SK-N-SH (cell line): ENCODE measurements at regions not wholly inside any gene's neighbourhood (a gene's known extent, or its start where the extent isn't known, plus 50 kb on each side); places are given as distances from the start of the nearest gene placed in this dataset.
A peak's percentile ranks its signal among the peaks of the same experiment; 100 is the strongest.

Source experiments
- CTCF ChIA-PET: fragments of 300-600, 350-600 bp; formaldehyde crosslinking; extraction: SDS; loops from one replicate; lab custom pipeline; 2021; lab: Yijun Ruan, JAX
- POLR2A ChIA-PET: fragments of 350-600 bp; sonication (Branson Sonifier 250); formaldehyde crosslinking; extraction: SDS; loops from one replicate; lab custom pipeline; 2020; ENCODE audit warnings: antibody characterized with exemption, inconsistent platforms; lab: Yijun Ruan, JAX
- DNase-seq: peaks from one replicate; pipeline ENCODE4 v3.0.0; 2012
- H2AFZ ChIP-seq: fragments of 200-600 bp; sonication (generic); 2 replicates; pipeline ENCODE4 v1.8.1; 2016; ENCODE audit warnings: antibody characterized with exemption, mild to moderate bottlenecking, low read depth
- H3F3A ChIP-seq: fragments of 200-600 bp; sonication (generic); replicated peaks from 2 replicates; pipeline ENCODE3; 2016; ENCODE audit warnings: antibody characterized with exemption, mild to moderate bottlenecking; ENCODE audit not compliant: insufficient read depth
- H3K27ac ChIP-seq, 2 experiments: fragments of 200-500 bp in 1 of 2; fragments of 200-600 bp in 1 of 2; sonication (Bioruptor generic) in 1 of 2; sonication (generic), shearing (Covaris generic) in 1 of 2; 2 replicates each; pipeline versions ENCODE4 v1.5.1 to v1.6.1; 2014 to 2016; ENCODE audit warnings: low read depth in 2 of 2, inconsistent platforms in 1 of 2, low read length in 1 of 2, mild to moderate bottlenecking in 1 of 2, mixed read lengths in 1 of 2
- H3K27me3 ChIP-seq: fragments of 200-600 bp; sonication (generic), shearing (Covaris generic); 2 replicates; pipeline ENCODE4 v1.6.1; 2016; ENCODE audit warnings: mixed run types; ENCODE audit not compliant: insufficient read depth
- H3K36me3 ChIP-seq, 2 experiments: fragments of 200-500 bp in 1 of 2; fragments of 200-600 bp in 1 of 2; sonication (Bioruptor generic) in 1 of 2; sonication (generic) in 1 of 2; replicated peaks in 1 of 2; 2 replicates each; pipeline versions ENCODE3 to v1.5.1; 2014 to 2016; ENCODE audit warnings: low read length in 1 of 2, mild to moderate bottlenecking in 1 of 2; ENCODE audit not compliant: insufficient read depth in 2 of 2, control insufficient read depth in 1 of 2
- H3K4me1 ChIP-seq, 2 experiments: fragments of 200-500 bp in 1 of 2; fragments of 200-600 bp in 1 of 2; sonication (Bioruptor generic) in 1 of 2; sonication (generic), shearing (Covaris generic) in 1 of 2; 2 replicates each; pipeline versions ENCODE4 v1.5.1 to v1.6.1; 2014 to 2016; ENCODE audit warnings: low read depth in 1 of 2, low read length in 1 of 2, mixed run types in 1 of 2; ENCODE audit not compliant: insufficient read depth in 2 of 2, control insufficient read depth in 1 of 2
- H3K4me2 ChIP-seq: fragments of 200-600 bp; sonication (generic), shearing (Covaris generic); 2 replicates; pipeline ENCODE4 v1.6.1; 2017; ENCODE audit warnings: mixed run types
- H3K4me3 ChIP-seq, 2 experiments: fragments of 200-500 bp in 1 of 2; fragments of 200-600 bp in 1 of 2; sonication (Bioruptor generic) in 1 of 2; sonication (generic), shearing (Covaris generic) in 1 of 2; 2 replicates each; pipeline versions ENCODE4 v1.5.1 to v1.8.1; 2014 to 2016; ENCODE audit warnings: low read depth in 2 of 2, inconsistent platforms in 1 of 2, low read length in 1 of 2, mild to moderate bottlenecking in 1 of 2, mixed read lengths in 1 of 2, moderate library complexity in 1 of 2
- H3K79me2 ChIP-seq: fragments of 200-600 bp; sonication (generic); 2 replicates; pipeline ENCODE4 v1.8.1; 2017; ENCODE audit warnings: mild to moderate bottlenecking; ENCODE audit not compliant: insufficient read depth
- H3K9ac ChIP-seq: fragments of 200-600 bp; sonication (generic); 2 replicates; pipeline ENCODE4 v1.6.1; 2017; ENCODE audit warnings: mixed run types
- H3K9me2 ChIP-seq: fragments of 200-600 bp; sonication (generic); 2 replicates; pipeline ENCODE4 v1.6.1; 2017; ENCODE audit warnings: mixed run types
- H3K9me3 ChIP-seq: fragments of 200-600 bp; sonication (generic); 2 replicates; pipeline ENCODE4 v1.6.1; 2017; ENCODE audit warnings: mixed run types, mild to moderate bottlenecking, moderate library complexity
- H4K20me1 ChIP-seq: fragments of 200-600 bp; sonication (generic); 2 replicates; pipeline ENCODE4 v1.6.1; 2017; ENCODE audit warnings: mild to moderate bottlenecking, mixed run types; ENCODE audit not compliant: insufficient read depth
- FOXM1 ChIP-seq: IDR thresholded peaks from 2 replicates; pipeline ENCODE4 v1.4.0; 2012; ENCODE audit warnings: low read depth, mild to moderate bottlenecking
- MAX ChIP-seq: IDR thresholded peaks from 2 replicates; pipeline ENCODE4 v1.4.0; 2012; ENCODE audit warnings: low read depth
- MXI1 ChIP-seq: IDR thresholded peaks from 2 replicates; pipeline ENCODE4 v1.6.1; 2012; ENCODE audit warnings: mild to moderate bottlenecking, low read depth, low read length, improper control_type of control experiment
- POLR2AphosphoS5 ChIP-seq: IDR thresholded peaks from 2 replicates; pipeline ENCODE4 v1.6.1; 2012; ENCODE audit warnings: low read depth, low read length
- RAD21 ChIP-seq: IDR thresholded peaks from 2 replicates; pipeline ENCODE4 v1.6.1; 2012; ENCODE audit warnings: mild to moderate bottlenecking, low read length
- RFX5 ChIP-seq: IDR thresholded peaks from 2 replicates; pipeline ENCODE4 v1.6.1; 2012; ENCODE audit warnings: mild to moderate bottlenecking, improper control_type of control experiment, low read length
- TAF1 ChIP-seq: IDR thresholded peaks from 2 replicates; pipeline ENCODE4 v1.6.1; 2012; ENCODE audit warnings: low read depth, mild to moderate bottlenecking, low read length, moderate library complexity, borderline replicate concordance
- TCF12 ChIP-seq: IDR thresholded peaks from 2 replicates; pipeline ENCODE4 v1.4.0; 2012
- TEAD4 ChIP-seq: IDR thresholded peaks from 2 replicates; pipeline ENCODE4 v1.4.0; 2012; ENCODE audit warnings: mild to moderate bottlenecking, borderline replicate concordance; ENCODE audit not compliant: insufficient read depth
- YY1 ChIP-seq: IDR thresholded peaks from 2 replicates; pipeline ENCODE4 v1.4.0; 2012; ENCODE audit warnings: low read depth, mild to moderate bottlenecking
- WGBS: methylation state at CpG from one replicate; pipeline ENCODE4 v1.1.6; 2017; ENCODE audit warnings: low lambda C conversion rate; 5-methylcytosine and 5-hydroxymethylcytosine counted together
- TF ChIP-seq, protein P1 (sequence below): IDR thresholded peaks from 2 replicates; pipeline ENCODE4 v1.4.0; 2012; ENCODE audit warnings: low read depth, borderline replicate concordance
- TF ChIP-seq, protein P2 (sequence below): IDR thresholded peaks from 2 replicates; pipeline ENCODE4 v1.6.1; 2012; ENCODE audit warnings: mild to moderate bottlenecking, low read depth, low read length, moderate library complexity

DNA sequence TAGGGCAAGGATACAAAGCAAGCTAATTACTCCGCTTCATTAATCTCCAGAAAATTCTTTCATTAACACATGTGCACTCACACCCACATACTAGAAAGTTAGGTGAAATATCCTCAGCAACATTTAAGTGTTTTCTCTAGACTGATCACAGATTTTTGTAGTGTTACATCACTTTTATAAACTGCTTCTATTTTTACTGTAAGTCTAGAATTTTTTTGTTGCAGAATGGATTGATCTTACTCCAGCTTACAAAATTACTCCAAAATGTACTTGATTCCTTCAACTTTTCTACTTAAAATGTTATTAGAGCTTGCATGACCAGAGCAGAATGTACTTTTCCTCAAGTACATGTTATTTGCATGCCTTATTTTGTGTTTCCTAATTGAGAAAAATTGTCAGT is 2325.2 kb downstream of the PCDH7 start:
- H3K9ac ChIP-seq: no peak overlapping the region
- H3K4me3 ChIP-seq: no peak overlapping the region
- H3K27ac ChIP-seq: no peak overlapping the region
- no peaks in the 10 kb centered on the region for H3K36me3 ChIP-seq
- POLR2A ChIA-PET: no interaction called here
- H3K4me2 ChIP-seq: no peak overlapping the region
- H3K27me3 ChIP-seq: peaks cover 4% of the 10 kb centered on the region; the same call in 1 of the 2 replicates
- H3K79me2 ChIP-seq: no peaks in the 10 kb centered on the region
- H3K9me3 ChIP-seq: no peaks in the 10 kb centered on the region
- CTCF ChIA-PET: interaction anchor here (1.6 kb wide), 1 partner anchor 16 kb away, joined by 6 read pairs; no protein-coding TSS in a partner anchor
- no peaks in the 10 kb centered on the region for H3K9me2 ChIP-seq
- H3F3A ChIP-seq: no peaks in the 10 kb centered on the region
- TF ChIP-seq MAX: no peak
- no peak for TF ChIP-seq TEAD4
- TF ChIP-seq, all 33 proteins: peak for 0
- Histone ChIP-seq H2AFZ (no peak overlapping the region), H4K20me1 (no peaks in the 10 kb centered on the region), H3K4me1 (no peaks in the 10 kb centered on the region)
- DNase-seq: no peak
- WGBS: 68% methylated on average over 1 of the region's 1 CpG

DNA sequence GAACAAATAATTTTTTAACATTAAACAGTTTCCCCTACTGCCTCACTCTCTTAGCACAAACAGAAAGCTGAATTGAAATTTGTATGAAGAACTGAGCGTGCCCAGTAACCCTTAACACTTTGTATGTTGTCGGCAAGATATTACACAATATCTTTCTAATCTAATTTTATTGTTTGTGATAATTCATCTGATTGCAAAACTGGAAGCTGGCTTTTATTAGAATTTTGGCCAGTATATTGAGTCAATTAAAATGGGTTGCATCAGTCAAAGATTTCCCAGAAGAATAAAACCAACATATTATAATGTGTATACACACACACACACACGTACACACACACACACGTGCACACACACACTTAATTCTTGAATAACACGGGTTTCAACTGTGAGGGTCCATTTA is 2332.1 kb downstream of the PCDH7 start:
- Histone ChIP-seq H4K20me1 (no peaks in the 10 kb centered on the region), H3K4me2 (peak overlapping the region; percentile 30; the same call in 1 of the 2 replicates), H3K27ac (no peak overlapping the region), H3K4me1 (no peaks in the 10 kb centered on the region), H3K9ac (no peak overlapping the region), H3K9me2 (no peaks in the 10 kb centered on the region), H3F3A (no peaks in the 10 kb centered on the region), H2AFZ (peak overlapping the region; percentile 61; the same call in 1 of the 2 replicates), H3K4me3 (no peak overlapping the region; a peak in 1 of 4 replicates), H3K9me3 (no peaks in the 10 kb centered on the region), H3K79me2 (no peaks in the 10 kb centered on the region), H3K36me3 (no peaks in the 10 kb centered on the region)
- CTCF ChIA-PET: interaction anchor here (3.5 kb wide), 1 partner anchor 9 kb away, joined by 24 read pairs; no protein-coding TSS in a partner anchor
- DNase-seq: no peak
- TF ChIP-seq POLR2AphosphoS5: no peak
- no peak for TF ChIP-seq TCF12
- TF ChIP-seq, protein P1, sequence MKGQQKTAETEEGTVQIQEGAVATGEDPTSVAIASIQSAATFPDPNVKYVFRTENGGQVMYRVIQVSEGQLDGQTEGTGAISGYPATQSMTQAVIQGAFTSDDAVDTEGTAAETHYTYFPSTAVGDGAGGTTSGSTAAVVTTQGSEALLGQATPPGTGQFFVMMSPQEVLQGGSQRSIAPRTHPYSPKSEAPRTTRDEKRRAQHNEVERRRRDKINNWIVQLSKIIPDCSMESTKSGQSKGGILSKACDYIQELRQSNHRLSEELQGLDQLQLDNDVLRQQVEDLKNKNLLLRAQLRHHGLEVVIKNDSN: no peak
- no peak for TF ChIP-seq RAD21
- TF ChIP-seq MXI1: no peak
- TF ChIP-seq TAF1: no peak
- TF ChIP-seq RFX5: no peak
- TF ChIP-seq MAX: no peak
- no peak for TF ChIP-seq YY1
- no peak for TF ChIP-seq FOXM1
- no peak for TF ChIP-seq TEAD4
- TF ChIP-seq, protein P2, sequence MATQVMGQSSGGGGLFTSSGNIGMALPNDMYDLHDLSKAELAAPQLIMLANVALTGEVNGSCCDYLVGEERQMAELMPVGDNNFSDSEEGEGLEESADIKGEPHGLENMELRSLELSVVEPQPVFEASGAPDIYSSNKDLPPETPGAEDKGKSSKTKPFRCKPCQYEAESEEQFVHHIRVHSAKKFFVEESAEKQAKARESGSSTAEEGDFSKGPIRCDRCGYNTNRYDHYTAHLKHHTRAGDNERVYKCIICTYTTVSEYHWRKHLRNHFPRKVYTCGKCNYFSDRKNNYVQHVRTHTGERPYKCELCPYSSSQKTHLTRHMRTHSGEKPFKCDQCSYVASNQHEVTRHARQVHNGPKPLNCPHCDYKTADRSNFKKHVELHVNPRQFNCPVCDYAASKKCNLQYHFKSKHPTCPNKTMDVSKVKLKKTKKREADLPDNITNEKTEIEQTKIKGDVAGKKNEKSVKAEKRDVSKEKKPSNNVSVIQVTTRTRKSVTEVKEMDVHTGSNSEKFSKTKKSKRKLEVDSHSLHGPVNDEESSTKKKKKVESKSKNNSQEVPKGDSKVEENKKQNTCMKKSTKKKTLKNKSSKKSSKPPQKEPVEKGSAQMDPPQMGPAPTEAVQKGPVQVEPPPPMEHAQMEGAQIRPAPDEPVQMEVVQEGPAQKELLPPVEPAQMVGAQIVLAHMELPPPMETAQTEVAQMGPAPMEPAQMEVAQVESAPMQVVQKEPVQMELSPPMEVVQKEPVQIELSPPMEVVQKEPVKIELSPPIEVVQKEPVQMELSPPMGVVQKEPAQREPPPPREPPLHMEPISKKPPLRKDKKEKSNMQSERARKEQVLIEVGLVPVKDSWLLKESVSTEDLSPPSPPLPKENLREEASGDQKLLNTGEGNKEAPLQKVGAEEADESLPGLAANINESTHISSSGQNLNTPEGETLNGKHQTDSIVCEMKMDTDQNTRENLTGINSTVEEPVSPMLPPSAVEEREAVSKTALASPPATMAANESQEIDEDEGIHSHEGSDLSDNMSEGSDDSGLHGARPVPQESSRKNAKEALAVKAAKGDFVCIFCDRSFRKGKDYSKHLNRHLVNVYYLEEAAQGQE: no peak
- TF ChIP-seq, all 33 proteins: peak for 0
- no peaks in the 10 kb centered on the region; the same call in 1 of the 2 replicates for H3K27me3 ChIP-seq
- WGBS: 18% methylated on average over 5 of the region's 5 CpGs
- POLR2A ChIA-PET: no interaction called here
